ENCODE measurements at regions not wholly inside any gene's neighbourhood (a gene's known extent, or its start where the extent isn't known, plus 50 kb on each side); places are given as distances from the start of the nearest gene placed in this dataset.

GRCh38 chr6:28766426-28766825, 157.4 kb downstream of the TRIM27 start:
- H3K4me3 ChIP-seq (replicated peaks; ENCODE audit: low read depth, low read length): no peak overlapping the region

GRCh38 chr6:28767133-28767532, 156.7 kb downstream of the TRIM27 start:
- no peak for DNase-seq (ENCODE audit: low read depth)
- H3K4me3 ChIP-seq (replicated peaks; ENCODE audit: low read depth, low read length): no peak overlapping the region
- no peak for TF ChIP-seq CTCF (IDR thresholded peaks at IDR 0.05; ENCODE audit: low read length, missing control alignments)

More at GRCh38 chr6:28766426-28766825, 157.4 kb downstream of the TRIM27 start:
- no peak for DNase-seq (ENCODE audit: low read depth)
- no peak for TF ChIP-seq CTCF (IDR thresholded peaks at IDR 0.05; ENCODE audit: low read length, missing control alignments)

GRCh38 chr6:28767691-28768090, 156.1 kb downstream of the TRIM27 start:
- H3K4me3 ChIP-seq (replicated peaks; ENCODE audit: low read depth, low read length): no peak overlapping the region
- TF ChIP-seq CTCF (IDR thresholded peaks at IDR 0.05; ENCODE audit: low read length, missing control alignments): no peak
- DNase-seq (ENCODE audit: low read depth): no peak

- H3K4me3 ChIP-seq (replicated peaks; ENCODE audit: low read depth, low read length): no peak overlapping the region
- TF ChIP-seq CTCF (IDR thresholded peaks at IDR 0.05; ENCODE audit: low read length, missing control alignments): no peak
- no peak for DNase-seq (ENCODE audit: low read depth)
These were observed 155.4 kb downstream of the TRIM27 start for GRCh38 chr6:28768187-28768913.

GRCh38 chr6:28769626-28770402, 154.0 kb downstream of the TRIM27 start:
- no peak overlapping the region for H3K4me3 ChIP-seq (replicated peaks; ENCODE audit: low read depth, low read length)
- TF ChIP-seq CTCF (IDR thresholded peaks at IDR 0.05; ENCODE audit: low read length, missing control alignments): peak; percentile 1
- DNase-seq (ENCODE audit: low read depth): peak; percentile 24

- no peak overlapping the region for H3K4me3 ChIP-seq (replicated peaks; ENCODE audit: low read depth, low read length)
- no peak for DNase-seq (ENCODE audit: low read depth)
- no peak for TF ChIP-seq CTCF (IDR thresholded peaks at IDR 0.05; ENCODE audit: low read length, missing control alignments)
These were observed 153.1 kb downstream of the TRIM27 start for GRCh38 chr6:28770732-28771131.

Measured in fibroblast of pulmonary artery (primary cell).